ENCODE measurements at regions not wholly inside any gene's neighbourhood (a gene's known extent, or its start where the extent isn't known, plus 50 kb on each side); places are given as distances from the start of the nearest gene placed in this dataset.

- TF ChIP-seq ZNF462 (CRISPR knock-in tag; IDR thresholded peaks at IDR 0.05) (no peak), ETS1 (IDR thresholded peaks at IDR 0.05) (no peak), EZH2 (IDR thresholded peaks at IDR 0.05; ENCODE audit: low read depth, unreplicated experiment) (no peak)
- TF ChIP-seq, protein P1, sequence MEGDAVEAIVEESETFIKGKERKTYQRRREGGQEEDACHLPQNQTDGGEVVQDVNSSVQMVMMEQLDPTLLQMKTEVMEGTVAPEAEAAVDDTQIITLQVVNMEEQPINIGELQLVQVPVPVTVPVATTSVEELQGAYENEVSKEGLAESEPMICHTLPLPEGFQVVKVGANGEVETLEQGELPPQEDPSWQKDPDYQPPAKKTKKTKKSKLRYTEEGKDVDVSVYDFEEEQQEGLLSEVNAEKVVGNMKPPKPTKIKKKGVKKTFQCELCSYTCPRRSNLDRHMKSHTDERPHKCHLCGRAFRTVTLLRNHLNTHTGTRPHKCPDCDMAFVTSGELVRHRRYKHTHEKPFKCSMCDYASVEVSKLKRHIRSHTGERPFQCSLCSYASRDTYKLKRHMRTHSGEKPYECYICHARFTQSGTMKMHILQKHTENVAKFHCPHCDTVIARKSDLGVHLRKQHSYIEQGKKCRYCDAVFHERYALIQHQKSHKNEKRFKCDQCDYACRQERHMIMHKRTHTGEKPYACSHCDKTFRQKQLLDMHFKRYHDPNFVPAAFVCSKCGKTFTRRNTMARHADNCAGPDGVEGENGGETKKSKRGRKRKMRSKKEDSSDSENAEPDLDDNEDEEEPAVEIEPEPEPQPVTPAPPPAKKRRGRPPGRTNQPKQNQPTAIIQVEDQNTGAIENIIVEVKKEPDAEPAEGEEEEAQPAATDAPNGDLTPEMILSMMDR (conservative IDR thresholded peaks at IDR 0.05; ENCODE audit: low read depth in 2 of 2): no peak
These were observed 74.0 kb upstream of the CENPE start (continued) for GRCh38 chr4:103272174-103272573.

- Histone ChIP-seq H3K79me2 (replicated peaks; ENCODE audit: insufficient read depth) (no peaks in the 10 kb centered on the region; the same call in 1 of the 2 replicates), H3K27ac (ENCODE audit: low read depth) (no peak overlapping the region), H3K36me3 (ENCODE audit: insufficient read depth) (no peaks in the 10 kb centered on the region), H3K4me2 (no peak overlapping the region), H3F3A (replicated peaks; ENCODE audit: low read depth) (no peaks in the 10 kb centered on the region), H2AFZ (no peak overlapping the region), H3K4me3 (no peak overlapping the region), H3K27me3 (ENCODE audit: insufficient read depth) (no peaks in the 10 kb centered on the region), H3K9me2 (ENCODE audit: insufficient read depth) (peaks cover 31% of the 10 kb centered on the region), H3K4me1 (ENCODE audit: insufficient read depth) (peaks cover 9% of the 10 kb centered on the region; the same call in 1 of the 2 replicates), H4K20me1 (replicated peaks; ENCODE audit: insufficient read depth) (no peaks in the 10 kb centered on the region)
- Mint-ChIP-seq H3K27me3 (ENCODE audit: insufficient read depth, low read depth, poor library complexity) (no peaks in the 10 kb centered on the region), H3K27ac (no peak overlapping the region), H3K4me3 (no peak overlapping the region), H3K9me3 (peaks cover 13% of the 10 kb centered on the region; the same call in 2 of the 3 replicates), H3K36me3 (ENCODE audit: low read depth) (peaks cover 8% of the 10 kb centered on the region; the same call in 2 of the 3 replicates), H3K4me1 (no peaks in the 10 kb centered on the region)
- ATAC-seq (no peak), DNase-seq (ENCODE audit: low spot score) (no peak)
- TF ChIP-seq ETS1 (IDR thresholded peaks at IDR 0.05) (no peak), NANOG (IDR thresholded peaks at IDR 0.05; ENCODE audit: borderline replicate concordance) (no peak)
These were observed 70.6 kb upstream of the CENPE start for GRCh38 chr4:103268746-103269145.
